Astrocyte (in vitro differentiated cells and primary cell): ENCODE measurements at regions not wholly inside any gene's neighbourhood (a gene's known extent, or its start where the extent isn't known, plus 50 kb on each side); places are given as distances from the start of the nearest gene placed in this dataset.

ENCODE experiments used
- DNase-seq: peaks from one replicate; pipeline ENCODE4 v3.0.0-alpha.2; 2010; ENCODE audit warnings: low read depth
- FAIRE-seq: peaks from 2 replicates; lab custom pipeline; 2011; peaks lifted over from hg19 to GRCh38; lab: Jason Lieb, UNC
- H2AFZ ChIP-seq: 2 replicates; pipeline ENCODE4 v1.6.0; 2012; ENCODE audit warnings: low read depth, low read length, inconsistent platforms
- H3K27ac ChIP-seq: 2 replicates; pipeline ENCODE4 v1.5.1; 2011; ENCODE audit warnings: low read depth, low read length, inconsistent platforms
- H3K27me3 ChIP-seq: 2 replicates; pipeline ENCODE4 v1.6.0; 2011; ENCODE audit warnings: low read length, inconsistent platforms; ENCODE audit not compliant: insufficient read depth
- H3K36me3 ChIP-seq: 2 replicates; pipeline ENCODE4 v1.5.1; 2011; ENCODE audit warnings: low read length, inconsistent platforms; ENCODE audit not compliant: insufficient read depth
- H3K4me1 ChIP-seq: 2 replicates; pipeline ENCODE4 v1.5.1; 2011; ENCODE audit warnings: low read length, inconsistent platforms; ENCODE audit not compliant: insufficient read depth
- H3K4me2 ChIP-seq: 2 replicates; pipeline ENCODE4 v1.6.0; 2012; ENCODE audit warnings: low read length, inconsistent platforms
- H3K4me3 ChIP-seq: 2 replicates; pipeline ENCODE4 v1.5.1; 2011; ENCODE audit warnings: low read depth, mild to moderate bottlenecking, low read length, inconsistent platforms; ENCODE audit not compliant: insufficient read depth
- H3K79me2 ChIP-seq: 2 replicates; pipeline ENCODE4 v1.6.0; 2012; ENCODE audit warnings: mild to moderate bottlenecking, low read length, inconsistent platforms; ENCODE audit not compliant: insufficient read depth
- H3K9ac ChIP-seq: 2 replicates; pipeline ENCODE4 v1.6.0; 2012; ENCODE audit warnings: mild to moderate bottlenecking, low read length, inconsistent platforms
- H3K9me3 ChIP-seq: 2 replicates; pipeline ENCODE4 v1.5.1; 2012; ENCODE audit warnings: low read depth, mild to moderate bottlenecking, low read length, inconsistent platforms; ENCODE audit not compliant: insufficient read depth
- H4K20me1 ChIP-seq: 2 replicates; pipeline ENCODE4 v1.6.0; 2012; ENCODE audit warnings: low read length, inconsistent platforms; ENCODE audit not compliant: insufficient read depth
- H3K27ac Mint-ChIP-seq: one replicate; pipeline ENCODE4 v1.8.0; 2021; ENCODE audit warnings: mild to moderate bottlenecking, mixed read lengths; ENCODE audit not compliant: unreplicated experiment
- H3K27me3 Mint-ChIP-seq: one replicate; pipeline ENCODE4 v1.8.0; 2021; ENCODE audit warnings: low read depth, mixed read lengths; ENCODE audit not compliant: unreplicated experiment
- H3K36me3 Mint-ChIP-seq: one replicate; pipeline ENCODE4 v1.8.0; 2021; ENCODE audit warnings: low read depth, mixed read lengths; ENCODE audit not compliant: unreplicated experiment
- H3K4me1 Mint-ChIP-seq: one replicate; pipeline ENCODE4 v1.8.0; 2021; ENCODE audit warnings: low read depth, mixed read lengths; ENCODE audit not compliant: unreplicated experiment
- H3K4me3 Mint-ChIP-seq: one replicate; pipeline ENCODE4 v1.8.0; 2021; ENCODE audit warnings: mild to moderate bottlenecking, moderate library complexity, mixed read lengths; ENCODE audit not compliant: unreplicated experiment
- H3K9me3 Mint-ChIP-seq: one replicate; pipeline ENCODE4 v1.8.0; 2021; ENCODE audit warnings: mild to moderate bottlenecking, mixed read lengths; ENCODE audit not compliant: unreplicated experiment
- EZH2 ChIP-seq: IDR thresholded peaks from 2 replicates; pipeline ENCODE4 v1.6.1; 2012; ENCODE audit warnings: mild to moderate bottlenecking, low read length, inconsistent platforms; ENCODE audit not compliant: insufficient read depth
- TF ChIP-seq, protein P1 (sequence below): IDR thresholded peaks from 2 replicates; pipeline ENCODE4 v1.5.1; 2011; ENCODE audit warnings: low read depth, mild to moderate bottlenecking, inconsistent platforms, low read length, moderate library complexity; ENCODE audit not compliant: insufficient read depth

DNA sequence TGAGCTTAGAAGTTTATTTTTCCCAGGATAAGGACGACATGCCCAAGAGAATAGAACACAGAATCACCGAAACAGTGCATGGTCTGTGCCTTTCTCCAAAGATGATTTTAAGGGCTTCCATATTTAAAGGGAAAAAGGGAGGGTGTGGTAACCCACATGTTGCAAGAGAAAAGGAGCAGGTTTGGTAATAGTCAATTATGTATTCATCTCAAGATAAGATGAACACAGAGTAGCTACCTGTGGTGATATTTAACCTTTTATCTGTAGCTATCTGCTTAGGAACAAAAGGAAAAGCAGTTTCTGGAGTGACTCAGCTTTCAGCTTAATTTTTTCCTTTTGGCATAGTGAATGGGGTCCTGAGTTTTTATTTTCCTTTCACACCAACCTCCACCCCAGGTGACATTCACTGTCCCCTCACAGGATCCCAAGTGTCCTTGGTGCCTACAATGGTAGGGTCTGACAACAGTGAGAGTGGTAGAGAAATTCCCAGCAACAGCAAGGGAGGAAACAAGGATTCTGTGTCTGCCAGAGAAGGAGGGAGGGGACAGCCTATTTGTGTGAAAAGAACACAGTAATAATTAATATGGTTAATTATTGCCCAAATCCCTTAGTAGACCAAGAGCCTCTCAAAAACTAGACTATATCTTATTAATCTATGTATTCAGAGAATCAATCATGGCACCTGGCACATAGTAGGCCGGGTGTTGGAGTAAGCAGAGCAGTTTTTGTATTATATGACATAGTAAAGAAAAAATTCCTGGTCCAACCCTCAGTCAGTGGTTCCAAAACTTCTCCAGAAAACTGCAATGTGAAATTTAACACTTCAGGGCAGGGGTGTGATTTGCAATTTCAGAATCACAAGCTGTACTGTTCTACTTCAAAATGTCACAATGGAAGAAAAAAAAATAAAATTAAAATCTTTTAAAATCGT lies 154.5 kb downstream of the PHLDA1 start:
- Mint-ChIP-seq H3K4me3 (no peak overlapping the region), H3K27ac (peak overlapping the region; percentile 91), H3K9me3 (no peaks in the 10 kb centered on the region), H3K36me3 (no peaks in the 10 kb centered on the region), H3K27me3 (no peaks in the 10 kb centered on the region), H3K4me1 (peaks cover 20% of the 10 kb centered on the region)
- no peak overlapping the region for H3K4me2 ChIP-seq
- peaks cover 15% of the 10 kb centered on the region for H3K4me1 ChIP-seq
- H3K79me2 ChIP-seq, result no peaks in the 10 kb centered on the region
- no peaks in the 10 kb centered on the region for H3K27me3 ChIP-seq
- H4K20me1 ChIP-seq, result no peaks in the 10 kb centered on the region
- H3K9ac ChIP-seq, result no peak overlapping the region
- H3K36me3 ChIP-seq, result no peaks in the 10 kb centered on the region
- no peak for DNase-seq
- no peaks in the 10 kb centered on the region for H3K9me3 ChIP-seq
- H3K27ac ChIP-seq, result no peak overlapping the region
- FAIRE-seq, result no peak
- TF ChIP-seq EZH2, result no peak
- TF ChIP-seq, protein P1, sequence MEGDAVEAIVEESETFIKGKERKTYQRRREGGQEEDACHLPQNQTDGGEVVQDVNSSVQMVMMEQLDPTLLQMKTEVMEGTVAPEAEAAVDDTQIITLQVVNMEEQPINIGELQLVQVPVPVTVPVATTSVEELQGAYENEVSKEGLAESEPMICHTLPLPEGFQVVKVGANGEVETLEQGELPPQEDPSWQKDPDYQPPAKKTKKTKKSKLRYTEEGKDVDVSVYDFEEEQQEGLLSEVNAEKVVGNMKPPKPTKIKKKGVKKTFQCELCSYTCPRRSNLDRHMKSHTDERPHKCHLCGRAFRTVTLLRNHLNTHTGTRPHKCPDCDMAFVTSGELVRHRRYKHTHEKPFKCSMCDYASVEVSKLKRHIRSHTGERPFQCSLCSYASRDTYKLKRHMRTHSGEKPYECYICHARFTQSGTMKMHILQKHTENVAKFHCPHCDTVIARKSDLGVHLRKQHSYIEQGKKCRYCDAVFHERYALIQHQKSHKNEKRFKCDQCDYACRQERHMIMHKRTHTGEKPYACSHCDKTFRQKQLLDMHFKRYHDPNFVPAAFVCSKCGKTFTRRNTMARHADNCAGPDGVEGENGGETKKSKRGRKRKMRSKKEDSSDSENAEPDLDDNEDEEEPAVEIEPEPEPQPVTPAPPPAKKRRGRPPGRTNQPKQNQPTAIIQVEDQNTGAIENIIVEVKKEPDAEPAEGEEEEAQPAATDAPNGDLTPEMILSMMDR, result no peak
- no peak overlapping the region for H3K4me3 ChIP-seq
- no peak overlapping the region for H2AFZ ChIP-seq

GRCh38 chr12:75874441-75874840 lies 157.1 kb downstream of the PHLDA1 start:
- Histone ChIP-seq H3K9me3 (no peaks in the 10 kb centered on the region), H3K9ac (no peak overlapping the region), H3K27ac (no peak overlapping the region), H3K36me3 (no peaks in the 10 kb centered on the region), H2AFZ (no peak overlapping the region), H3K4me1 (peaks cover 21% of the 10 kb centered on the region), H3K27me3 (no peaks in the 10 kb centered on the region), H3K4me3 (no peak overlapping the region), H3K79me2 (no peaks in the 10 kb centered on the region), H4K20me1 (no peaks in the 10 kb centered on the region), H3K4me2 (no peak overlapping the region)
- Mint-ChIP-seq H3K36me3 (no peaks in the 10 kb centered on the region), H3K4me3 (no peak overlapping the region), H3K27me3 (no peaks in the 10 kb centered on the region), H3K4me1 (peaks cover 27% of the 10 kb centered on the region), H3K27ac (no peak overlapping the region), H3K9me3 (no peaks in the 10 kb centered on the region)
- DNase-seq, result no peak
- TF ChIP-seq, protein P1, result no peak
- no peak for TF ChIP-seq EZH2
- no peak for FAIRE-seq

- Mint-ChIP-seq H3K27me3 (no peaks in the 10 kb centered on the region), H3K27ac (no peak overlapping the region), H3K36me3 (no peaks in the 10 kb centered on the region), H3K9me3 (no peaks in the 10 kb centered on the region), H3K4me3 (no peak overlapping the region), H3K4me1 (peaks cover 18% of the 10 kb centered on the region)
- no peaks in the 10 kb centered on the region for H3K36me3 ChIP-seq
- H4K20me1 ChIP-seq, result no peaks in the 10 kb centered on the region
- H3K9me3 ChIP-seq, result no peaks in the 10 kb centered on the region
- no peak overlapping the region for H3K4me3 ChIP-seq
- no peak overlapping the region for H3K9ac ChIP-seq
- H3K27ac ChIP-seq, result no peak overlapping the region
- H3K4me2 ChIP-seq, result no peak overlapping the region
- no peaks in the 10 kb centered on the region for H3K27me3 ChIP-seq
- DNase-seq (no peak), FAIRE-seq (no peak)
- H3K4me1 ChIP-seq, result peaks cover 17% of the 10 kb centered on the region
- TF ChIP-seq, protein P1, result no peak
- TF ChIP-seq EZH2, result no peak
- no peaks in the 10 kb centered on the region for H3K79me2 ChIP-seq
- H2AFZ ChIP-seq, result no peak overlapping the region
Measured at GRCh38 chr12:75872762-75873161, 158.8 kb downstream of the PHLDA1 start.
